ENCODE measurements at regions not wholly inside any gene's neighbourhood (a gene's known extent, or its start where the extent isn't known, plus 50 kb on each side); places are given as distances from the start of the nearest gene placed in this dataset.

GRCh38 chr3:110236976-110237610 lies 834.5 kb upstream of the NECTIN3 start:
- no peak overlapping the region for H3K4me3 ChIP-seq
- no peak for DNase-seq (ENCODE audit: low read depth, low spot score)
- TF ChIP-seq POLR2AphosphoS5 (IDR thresholded peaks at IDR 0.05; ENCODE audit: borderline replicate concordance, low read depth, low read length) (no peak), EZH2 (IDR thresholded peaks at IDR 0.05) (no peak), FOXP2 (optimal IDR thresholded peaks at IDR 0.05; ENCODE audit: control extremely low read depth, extremely low read length, insufficient read depth) (no peak)
- H3K9ac ChIP-seq (ENCODE audit: insufficient read length): no peak overlapping the region
- H3K27ac ChIP-seq: no peak overlapping the region
- H3K36me3 ChIP-seq (ENCODE audit: insufficient read depth, low read length): no peaks in the 10 kb centered on the region
- H3K9me3 ChIP-seq (ENCODE audit: low read depth, low read length): no peaks in the 10 kb centered on the region

- Histone ChIP-seq H3K9me3 (ENCODE audit: low read depth, low read length) (no peaks in the 10 kb centered on the region), H3K36me3 (ENCODE audit: insufficient read depth, low read length) (no peaks in the 10 kb centered on the region), H3K9ac (ENCODE audit: insufficient read length) (no peak overlapping the region), H3K27ac (no peak overlapping the region), H3K4me3 (no peak overlapping the region)
- TF ChIP-seq POLR2AphosphoS5 (IDR thresholded peaks at IDR 0.05; ENCODE audit: borderline replicate concordance, low read depth, low read length): no peak
- TF ChIP-seq EZH2 (IDR thresholded peaks at IDR 0.05): no peak
- TF ChIP-seq FOXP2 (optimal IDR thresholded peaks at IDR 0.05; ENCODE audit: control extremely low read depth, extremely low read length, insufficient read depth): no peak
- no peak for DNase-seq (ENCODE audit: low read depth, low spot score)
Measured at GRCh38 chr3:110243081-110243480, 828.5 kb upstream of the NECTIN3 start.

- Histone ChIP-seq H3K9me3 (ENCODE audit: low read depth, low read length) (no peaks in the 10 kb centered on the region), H3K4me3 (no peak overlapping the region), H3K9ac (ENCODE audit: insufficient read length) (no peak overlapping the region), H3K27ac (no peak overlapping the region), H3K36me3 (ENCODE audit: insufficient read depth, low read length) (no peaks in the 10 kb centered on the region)
- DNase-seq (ENCODE audit: low read depth, low spot score): no peak
- TF ChIP-seq FOXP2 (optimal IDR thresholded peaks at IDR 0.05; ENCODE audit: control extremely low read depth, extremely low read length, insufficient read depth) (no peak), EZH2 (IDR thresholded peaks at IDR 0.05) (no peak), POLR2AphosphoS5 (IDR thresholded peaks at IDR 0.05; ENCODE audit: borderline replicate concordance, low read depth, low read length) (no peak)
Measured at GRCh38 chr3:110246796-110247376, 824.7 kb upstream of the NECTIN3 start.

- no peaks in the 10 kb centered on the region for H3K9me3 ChIP-seq (ENCODE audit: low read depth, low read length)
- H3K36me3 ChIP-seq (ENCODE audit: insufficient read depth, low read length): no peaks in the 10 kb centered on the region
- H3K9ac ChIP-seq (ENCODE audit: insufficient read length): no peak overlapping the region
- no peak for TF ChIP-seq POLR2AphosphoS5 (IDR thresholded peaks at IDR 0.05; ENCODE audit: borderline replicate concordance, low read depth, low read length)
- no peak overlapping the region for H3K27ac ChIP-seq
- H3K4me3 ChIP-seq: no peak overlapping the region
- no peak for DNase-seq (ENCODE audit: low read depth, low spot score)
Measured at GRCh38 chr3:110248666-110249065, 823.0 kb upstream of the NECTIN3 start.

GRCh38 chr3:110253794-110254193 lies 817.8 kb upstream of the NECTIN3 start:
- no peak overlapping the region for H3K9ac ChIP-seq (ENCODE audit: insufficient read length)
- no peak overlapping the region for H3K4me3 ChIP-seq
- TF ChIP-seq FOXP2 (optimal IDR thresholded peaks at IDR 0.05; ENCODE audit: control extremely low read depth, extremely low read length, insufficient read depth): no peak
- no peak for TF ChIP-seq POLR2AphosphoS5 (IDR thresholded peaks at IDR 0.05; ENCODE audit: borderline replicate concordance, low read depth, low read length)
- TF ChIP-seq EZH2 (IDR thresholded peaks at IDR 0.05): no peak
- no peak overlapping the region for H3K27ac ChIP-seq
- H3K9me3 ChIP-seq (ENCODE audit: low read depth, low read length): no peaks in the 10 kb centered on the region
- DNase-seq (ENCODE audit: low read depth, low spot score): no peak
- H3K36me3 ChIP-seq (ENCODE audit: insufficient read depth, low read length): no peaks in the 10 kb centered on the region

- Histone ChIP-seq H3K9ac (ENCODE audit: insufficient read length) (no peak overlapping the region), H3K4me3 (no peak overlapping the region), H3K9me3 (ENCODE audit: low read depth, low read length) (no peaks in the 10 kb centered on the region), H3K36me3 (ENCODE audit: insufficient read depth, low read length) (no peaks in the 10 kb centered on the region), H3K27ac (no peak overlapping the region)
- TF ChIP-seq POLR2AphosphoS5 (IDR thresholded peaks at IDR 0.05; ENCODE audit: borderline replicate concordance, low read depth, low read length): no peak
- no peak for TF ChIP-seq EZH2 (IDR thresholded peaks at IDR 0.05)
- TF ChIP-seq FOXP2 (optimal IDR thresholded peaks at IDR 0.05; ENCODE audit: control extremely low read depth, extremely low read length, insufficient read depth): no peak
- DNase-seq (ENCODE audit: low read depth, low spot score): no peak
Measured at GRCh38 chr3:110254591-110254990, 817.0 kb upstream of the NECTIN3 start.

GRCh38 chr3:110261141-110261540 lies 810.5 kb upstream of the NECTIN3 start:
- Histone ChIP-seq H3K9ac (ENCODE audit: insufficient read length) (no peak overlapping the region), H3K4me3 (no peak overlapping the region), H3K36me3 (ENCODE audit: insufficient read depth, low read length) (no peaks in the 10 kb centered on the region), H3K27ac (no peak overlapping the region), H3K9me3 (ENCODE audit: low read depth, low read length) (no peaks in the 10 kb centered on the region)
- TF ChIP-seq FOXP2 (optimal IDR thresholded peaks at IDR 0.05; ENCODE audit: control extremely low read depth, extremely low read length, insufficient read depth) (no peak), POLR2AphosphoS5 (IDR thresholded peaks at IDR 0.05; ENCODE audit: borderline replicate concordance, low read depth, low read length) (no peak), EZH2 (IDR thresholded peaks at IDR 0.05) (no peak)
- DNase-seq (ENCODE audit: low read depth, low spot score): no peak

- Histone ChIP-seq H3K36me3 (ENCODE audit: insufficient read depth, low read length) (no peaks in the 10 kb centered on the region), H3K27ac (no peak overlapping the region), H3K4me3 (no peak overlapping the region), H3K9me3 (ENCODE audit: low read depth, low read length) (no peaks in the 10 kb centered on the region), H3K9ac (ENCODE audit: insufficient read length) (no peak overlapping the region)
- no peak for TF ChIP-seq FOXP2 (optimal IDR thresholded peaks at IDR 0.05; ENCODE audit: control extremely low read depth, extremely low read length, insufficient read depth)
- no peak for TF ChIP-seq POLR2AphosphoS5 (IDR thresholded peaks at IDR 0.05; ENCODE audit: borderline replicate concordance, low read depth, low read length)
- TF ChIP-seq EZH2 (IDR thresholded peaks at IDR 0.05): no peak
- DNase-seq (ENCODE audit: low read depth, low spot score): no peak
Measured at GRCh38 chr3:110262896-110263295, 808.7 kb upstream of the NECTIN3 start.

GRCh38 chr3:110265302-110265701 lies 806.3 kb upstream of the NECTIN3 start:
- no peak for DNase-seq (ENCODE audit: low read depth, low spot score)
- TF ChIP-seq FOXP2 (optimal IDR thresholded peaks at IDR 0.05; ENCODE audit: control extremely low read depth, extremely low read length, insufficient read depth) (no peak), EZH2 (IDR thresholded peaks at IDR 0.05) (no peak), POLR2AphosphoS5 (IDR thresholded peaks at IDR 0.05; ENCODE audit: borderline replicate concordance, low read depth, low read length) (no peak)
- Histone ChIP-seq H3K27ac (no peak overlapping the region), H3K4me3 (no peak overlapping the region), H3K9me3 (ENCODE audit: low read depth, low read length) (no peaks in the 10 kb centered on the region), H3K36me3 (ENCODE audit: insufficient read depth, low read length) (no peaks in the 10 kb centered on the region), H3K9ac (ENCODE audit: insufficient read length) (no peak overlapping the region)

Data from SK-N-MC (cell line).